ENCODE measurements at regions not wholly inside any gene's neighbourhood (a gene's known extent, or its start where the extent isn't known, plus 50 kb on each side); places are given as distances from the start of the nearest gene placed in this dataset.

GRCh38 chr6:25173246-25173645, 105.9 kb upstream of the CARMIL1 start:
- Histone ChIP-seq H3K27me3 (no peaks in the 10 kb centered on the region), H3K4me3 (ENCODE audit: low read depth in 1 of 2, low read length in 1 of 2) (no peak overlapping the region), H3K9me3 (no peaks in the 10 kb centered on the region), H3K4me1 (ENCODE audit: control insufficient read depth in 1 of 2, insufficient read depth in 1 of 2, low read depth in 1 of 2, low read length in 1 of 2) (peaks cover 49 to 71% of the 10 kb centered on the region in 2 experiments), H3K27ac (peak overlapping the region; percentile 78), H3K36me3 (no peaks in the 10 kb centered on the region)
- TF ChIP-seq CTCF (IDR thresholded peaks at IDR 0.05) = no peak

DNA sequence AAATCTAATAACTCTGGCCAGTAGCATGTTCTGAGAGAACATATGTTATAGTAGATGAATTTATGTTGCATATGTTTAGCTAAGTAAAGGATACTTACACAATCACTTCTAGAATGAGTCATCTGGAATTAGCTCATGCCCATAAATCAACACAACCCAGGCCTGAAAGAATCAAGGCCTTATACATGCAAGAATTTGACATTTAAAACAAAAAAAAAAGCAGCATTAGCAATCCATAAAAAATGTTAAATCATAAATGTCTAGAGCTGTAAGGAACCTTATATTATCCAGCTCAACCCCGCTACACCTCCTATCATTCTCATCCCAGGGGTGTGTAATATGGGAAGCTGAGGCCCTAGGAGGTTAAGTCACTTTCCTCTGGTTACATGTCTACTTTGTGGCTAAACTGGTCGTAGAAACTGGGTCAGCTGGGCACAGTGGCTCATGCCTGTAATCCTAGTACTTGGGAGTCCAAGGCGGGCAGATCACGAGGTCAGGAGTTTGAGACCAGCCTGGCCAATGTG, 105.2 kb upstream of the CARMIL1 start:
- Histone ChIP-seq H3K36me3 (no peaks in the 10 kb centered on the region), H3K4me1 (ENCODE audit: control insufficient read depth in 1 of 2, insufficient read depth in 1 of 2, low read depth in 1 of 2, low read length in 1 of 2) (peaks cover 45 to 68% of the 10 kb centered on the region in 2 experiments), H3K27ac (peak overlapping the region; percentile 78)

GRCh38 chr6:25174678-25175077, 104.5 kb upstream of the CARMIL1 start:
- H3K27ac ChIP-seq = peak overlapping the region; percentile 78
- H3K27me3 ChIP-seq = no peaks in the 10 kb centered on the region
- no peak overlapping the region for H3K4me3 ChIP-seq (ENCODE audit: low read depth in 1 of 2, low read length in 1 of 2)
- H3K9me3 ChIP-seq = no peaks in the 10 kb centered on the region
- H3K36me3 ChIP-seq = no peaks in the 10 kb centered on the region
- TF ChIP-seq CTCF (IDR thresholded peaks at IDR 0.05) = no peak
- peaks cover 45 to 68% of the 10 kb centered on the region in 2 experiments for H3K4me1 ChIP-seq (ENCODE audit: control insufficient read depth in 1 of 2, insufficient read depth in 1 of 2, low read depth in 1 of 2, low read length in 1 of 2)

More for the DNA sequence above, 105.2 kb upstream of the CARMIL1 start:
- H3K27me3 ChIP-seq = no peaks in the 10 kb centered on the region
- no peaks in the 10 kb centered on the region for H3K9me3 ChIP-seq
- H3K4me3 ChIP-seq (ENCODE audit: low read depth in 1 of 2, low read length in 1 of 2) = no peak overlapping the region
- no peak for TF ChIP-seq CTCF (IDR thresholded peaks at IDR 0.05)

- Histone ChIP-seq H3K9me3 (no peaks in the 10 kb centered on the region), H3K27me3 (no peaks in the 10 kb centered on the region), H3K36me3 (no peaks in the 10 kb centered on the region), H3K4me1 (ENCODE audit: control insufficient read depth in 1 of 2, insufficient read depth in 1 of 2, low read depth in 1 of 2, low read length in 1 of 2) (peaks cover 41 to 65% of the 10 kb centered on the region in 2 experiments), H3K27ac (peak overlapping the region; percentile 78), H3K4me3 (ENCODE audit: low read depth in 1 of 2, low read length in 1 of 2) (no peak overlapping the region)
- no peak for TF ChIP-seq CTCF (IDR thresholded peaks at IDR 0.05)
These were observed 104.0 kb upstream of the CARMIL1 start for GRCh38 chr6:25175196-25175595.

DNA sequence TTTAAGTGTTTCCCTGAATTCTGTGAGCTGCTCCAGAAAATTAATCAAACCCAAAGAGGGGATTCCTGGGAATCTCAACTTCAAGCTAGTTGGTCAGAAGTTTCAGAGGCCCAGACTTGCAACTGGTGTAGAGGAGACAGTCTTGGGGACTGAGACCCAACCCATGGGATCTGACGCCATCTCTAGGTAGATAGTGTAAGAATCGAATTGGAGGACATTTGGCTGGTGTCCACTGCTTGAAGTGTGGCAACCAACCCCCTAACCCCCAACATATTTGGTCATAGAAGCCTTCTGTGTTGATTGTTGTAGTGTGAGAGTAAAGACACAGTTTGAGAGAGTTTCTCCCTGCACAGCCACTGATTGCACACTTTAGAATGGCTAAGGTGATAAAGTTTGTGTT, 103.5 kb upstream of the CARMIL1 start:
- Histone ChIP-seq H3K36me3 (no peaks in the 10 kb centered on the region), H3K4me3 (ENCODE audit: low read depth in 1 of 2, low read length in 1 of 2) (no peak overlapping the region), H3K27ac (no peak overlapping the region), H3K27me3 (no peaks in the 10 kb centered on the region), H3K4me1 (ENCODE audit: control insufficient read depth in 1 of 2, insufficient read depth in 1 of 2, low read depth in 1 of 2, low read length in 1 of 2) (peaks cover 42 to 63% of the 10 kb centered on the region in 2 experiments), H3K9me3 (no peaks in the 10 kb centered on the region)
- no peak for TF ChIP-seq CTCF (IDR thresholded peaks at IDR 0.05)

Measured in neutrophil (primary cell).